SKM-1 treated with dmso at 0.1 percent for 144 hours (cell line): ENCODE measurements at regions not wholly inside any gene's neighbourhood (a gene's known extent, or its start where the extent isn't known, plus 50 kb on each side); places are given as distances from the start of the nearest gene placed in this dataset.
A peak's percentile ranks its signal among the peaks of the same experiment; 100 is the strongest.
"Not testable (repeated sequence)": the region's sequence is repeated elsewhere in the genome, so short reads cannot be mapped to it uniquely, and the experiment has no call there.

Source experiments
- DNase-seq: peaks from one replicate; lab custom pipeline; 2025; ENCODE audit not compliant: unreplicated experiment; lab: John Stamatoyannopoulos, UW

- DNase-seq = no peak
Measured at GRCh38 chr13:110809871-110810486, 96.5 kb downstream of the ING1 start.

- no peak for DNase-seq
Measured at GRCh38 chr13:110811008-110811720, 97.7 kb downstream of the ING1 start.

DNA sequence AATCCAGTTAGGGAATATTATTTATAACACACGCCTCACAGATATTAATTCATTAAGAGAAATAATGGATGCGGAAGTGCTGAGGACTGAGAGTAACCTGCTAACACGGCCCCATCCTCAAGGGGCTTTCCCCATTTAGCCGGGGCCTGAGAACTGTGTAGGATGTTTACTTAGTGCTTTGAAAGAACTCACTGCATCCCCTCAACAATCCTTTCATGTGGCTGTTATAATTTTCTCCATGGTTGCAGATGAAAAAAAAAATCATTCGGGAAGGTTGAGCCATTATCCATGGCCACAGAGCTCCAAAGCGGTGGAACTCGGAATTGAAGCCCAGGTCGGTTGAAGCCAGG lies 98.2 kb downstream of the ING1 start:
- no peak for DNase-seq

DNA sequence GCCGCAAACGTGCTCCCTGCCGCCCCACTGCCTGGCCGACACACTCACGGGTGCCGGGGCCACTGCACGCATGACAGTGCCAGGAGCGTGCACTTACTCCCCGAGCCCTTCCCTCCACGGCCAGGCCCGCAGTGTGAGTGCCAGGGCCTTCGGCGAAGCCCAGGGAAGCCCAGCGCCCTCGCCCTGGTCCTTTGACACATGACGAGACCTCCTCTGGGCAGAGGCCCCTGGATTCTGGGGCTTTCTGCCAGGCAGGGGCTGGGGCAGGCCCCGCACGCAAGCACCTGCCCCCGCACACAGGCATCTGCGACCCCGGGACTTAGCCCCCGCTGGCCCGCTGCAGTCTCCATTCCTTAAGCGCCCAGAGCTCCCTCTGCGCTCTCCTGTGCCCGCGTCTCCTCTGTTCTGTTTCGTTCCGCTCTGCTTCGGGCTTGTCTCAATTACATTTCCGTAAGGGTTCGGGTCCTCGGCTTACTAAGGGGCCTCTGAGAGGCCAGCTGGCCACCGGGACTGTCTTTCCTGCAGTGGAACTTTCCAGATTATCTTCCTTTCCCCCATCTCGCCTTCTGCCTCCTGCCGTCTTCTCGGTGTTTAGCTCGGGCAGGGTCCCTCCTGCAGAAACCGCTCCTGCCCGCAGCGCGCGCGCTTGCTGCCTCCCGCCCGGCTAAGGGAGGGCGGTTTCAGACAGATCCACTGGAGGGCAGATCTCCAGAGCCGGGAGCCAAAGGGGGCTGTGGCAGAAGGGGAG lies 98.8 kb downstream of the ING1 start:
- no peak for DNase-seq

GRCh38 chr13:110812869-110813645 lies 99.6 kb downstream of the ING1 start:
- DNase-seq = no peak

GRCh38 chr13:110813646-110814624 lies 100.4 kb downstream of the ING1 start:
- no peak for DNase-seq

DNA sequence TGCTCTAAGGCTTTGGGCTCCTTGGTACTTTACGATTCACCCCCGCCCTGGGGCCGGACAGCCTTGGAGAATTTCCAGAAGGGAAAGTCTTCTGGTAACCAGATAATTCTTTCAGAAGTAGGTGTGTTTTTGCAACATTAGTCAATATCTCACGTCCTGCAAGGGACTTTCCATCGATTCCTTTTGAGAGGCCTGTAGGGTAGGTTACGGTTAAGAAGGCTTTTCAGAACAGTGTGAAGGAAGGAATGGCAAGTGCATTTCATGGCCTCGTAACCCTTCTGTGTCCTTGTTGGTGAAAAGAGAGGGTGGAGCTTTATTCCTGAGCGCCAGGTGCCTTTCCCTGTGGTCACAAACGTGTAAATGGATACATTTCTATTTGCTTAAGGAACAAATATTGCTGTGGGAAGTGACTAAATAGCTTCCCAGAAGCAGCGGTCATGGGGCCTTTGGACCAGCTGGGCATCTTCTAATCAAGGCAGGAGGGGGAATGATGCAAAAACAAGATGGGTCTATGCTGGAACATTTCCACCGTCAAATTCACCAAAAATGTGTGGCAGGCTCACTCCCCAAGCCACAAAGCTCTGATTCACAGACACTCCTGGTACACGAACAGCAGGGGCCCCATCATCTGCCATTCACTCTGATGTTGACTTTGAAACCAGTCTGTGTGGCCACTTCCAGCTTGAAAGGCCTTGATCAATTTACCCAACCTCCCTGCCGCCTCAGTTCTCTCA lies 99.2 kb downstream of the ANKRD10 start:
- DNase-seq = no peak

- DNase-seq = no peak
Measured at GRCh38 chr13:110816500-110816899, 98.4 kb downstream of the ANKRD10 start.

DNA sequence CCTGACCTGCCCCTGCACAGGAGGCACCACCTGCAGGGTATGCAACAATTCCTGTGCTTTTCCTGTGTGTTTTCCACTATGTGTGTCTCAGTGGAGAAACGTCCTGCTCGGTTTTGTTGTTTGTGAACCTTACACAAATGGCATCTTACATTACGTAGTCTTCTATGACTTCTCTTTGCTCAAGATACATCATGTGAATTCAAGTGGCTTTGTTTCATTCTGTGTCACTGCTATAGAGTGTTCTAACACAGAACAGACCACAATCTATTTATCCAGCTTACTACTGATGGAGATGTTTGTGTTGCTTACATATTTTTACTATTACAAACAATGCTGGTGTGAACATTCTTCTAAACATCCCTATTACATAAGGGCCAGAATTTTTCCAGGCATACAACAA lies 97.7 kb downstream of the ANKRD10 start:
- DNase-seq = no peak

- no peak for DNase-seq
Measured at GRCh38 chr13:110818747-110819146, 96.1 kb downstream of the ANKRD10 start.

GRCh38 chr13:110819203-110820014 lies 95.5 kb downstream of the ANKRD10 start:
- peak; percentile 46 for DNase-seq

DNA sequence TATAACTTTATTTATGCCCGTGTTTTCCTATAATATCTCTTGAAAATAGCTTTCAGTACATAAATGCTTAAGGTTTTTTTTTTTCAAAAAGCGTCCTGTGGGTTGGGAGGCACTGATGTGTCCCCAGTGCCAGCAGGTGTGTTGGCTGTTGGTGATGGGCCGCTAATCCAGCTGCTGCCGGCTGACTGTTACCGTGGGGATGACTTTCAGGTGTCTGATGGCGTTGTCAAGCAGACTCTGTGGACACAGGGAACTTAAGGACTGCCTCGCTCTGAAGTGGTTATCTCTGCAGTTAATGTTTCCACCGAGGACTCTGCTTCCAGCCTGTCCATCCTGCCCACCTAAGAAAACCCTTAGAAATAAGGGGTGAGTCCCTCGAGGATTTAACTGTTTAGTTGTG lies 94.5 kb downstream of the ANKRD10 start:
- no peak for DNase-seq

DNA sequence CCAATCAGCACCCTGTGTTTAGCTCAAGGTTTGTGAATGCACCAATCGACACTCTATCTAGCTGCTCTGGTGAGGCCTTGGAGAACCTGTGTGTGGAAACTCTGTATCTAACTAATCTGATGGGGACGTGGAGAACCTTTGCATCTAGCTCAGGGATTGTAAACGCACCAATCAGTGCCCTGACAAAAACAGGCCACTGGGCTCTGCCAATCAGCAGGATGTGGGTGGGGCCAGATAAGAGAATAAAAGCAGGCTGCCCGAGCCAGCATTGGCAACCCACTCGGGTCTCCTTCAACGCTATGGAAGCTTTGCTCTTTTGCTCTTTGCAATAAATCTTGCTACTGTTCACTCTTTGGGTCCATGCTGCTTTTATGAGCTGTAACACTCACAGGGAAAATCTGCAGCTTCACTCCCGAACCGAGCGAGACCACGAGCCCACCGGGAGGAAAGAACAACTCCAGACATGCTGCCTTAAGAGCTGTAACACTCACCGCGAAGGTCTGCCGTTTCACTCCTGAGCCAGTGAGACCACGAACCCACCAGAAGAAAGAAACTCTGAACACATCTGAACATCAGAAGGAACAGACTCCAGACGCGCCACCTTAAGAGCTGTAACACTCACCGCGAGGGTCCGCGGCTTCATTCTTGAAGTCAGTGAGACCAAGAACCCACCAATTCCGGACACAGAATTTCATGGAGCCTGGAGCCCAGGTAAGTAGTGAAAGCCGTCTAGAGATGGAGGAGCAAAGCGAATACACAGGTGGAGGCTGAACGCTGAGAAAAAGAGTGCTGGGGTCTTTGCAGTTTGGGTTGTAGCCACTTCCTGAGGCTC lies 92.8 kb downstream of the ANKRD10 start:
- not testable (repeated sequence) for DNase-seq

- no peak for DNase-seq
Measured at GRCh38 chr13:110822669-110822945, 92.3 kb downstream of the ANKRD10 start.

GRCh38 chr13:110824702-110825300 lies 90.1 kb downstream of the ANKRD10 start:
- no peak for DNase-seq

- no peak for DNase-seq
Measured at GRCh38 chr13:110825516-110825915, 89.4 kb downstream of the ANKRD10 start.

GRCh38 chr13:110826101-110826500 lies 88.8 kb downstream of the ANKRD10 start:
- DNase-seq = no peak
